Lower leg skin (tissue), 4 donors: ENCODE measurements at regions not wholly inside any gene's neighbourhood (a gene's known extent, or its start where the extent isn't known, plus 50 kb on each side); places are given as distances from the start of the nearest gene placed in this dataset.
A peak's percentile ranks its signal among the peaks of the same experiment; 100 is the strongest.

Experiments
- DNase-seq, 2 donors: peaks; one replicate each; pipeline ENCODE4 v3.0.0-alpha.2; 2019; ENCODE audit warnings: low spot score in 2 of 2
- H3K4me3 ChIP-seq: fragments of 200-600 bp; sonication (generic); 2 replicates; pipeline ENCODE4 v1.5.1; 2017; ENCODE audit warnings: mild to moderate bottlenecking, low read depth; ENCODE audit not compliant: poor library complexity, severe bottlenecking
- POLR2A ChIP-seq, 2 donors: fragments of 450-650 bp; IDR thresholded peaks; one replicate each; pipeline ENCODE4 v1.6.1; 2016 to 2017; ENCODE audit warnings: antibody characterized with exemption in 2 of 2, mild to moderate bottlenecking in 1 of 2, moderate library complexity in 1 of 2
- WGBS, 2 donors: methylation state at CpG; one replicate each; pipeline ENCODE4 v1.1.5; 2018; 5-methylcytosine and 5-hydroxymethylcytosine counted together
- intact Hi-C: fragments of 100-400 bp; cut with DNase I; formaldehyde crosslinking; loops from one replicate; pipeline ENCODE4 v1.15.0; 2023; ENCODE audit warnings: low total_unique reads
- TF ChIP-seq, protein P1 (sequence below), 3 donors: fragments of 450-650 bp; IDR thresholded peaks; one replicate each; pipeline ENCODE4 v1.5.1; 2016; ENCODE audit warnings: antibody characterized with exemption in 3 of 3, mild to moderate bottlenecking in 3 of 3, moderate library complexity in 2 of 3

DNA sequence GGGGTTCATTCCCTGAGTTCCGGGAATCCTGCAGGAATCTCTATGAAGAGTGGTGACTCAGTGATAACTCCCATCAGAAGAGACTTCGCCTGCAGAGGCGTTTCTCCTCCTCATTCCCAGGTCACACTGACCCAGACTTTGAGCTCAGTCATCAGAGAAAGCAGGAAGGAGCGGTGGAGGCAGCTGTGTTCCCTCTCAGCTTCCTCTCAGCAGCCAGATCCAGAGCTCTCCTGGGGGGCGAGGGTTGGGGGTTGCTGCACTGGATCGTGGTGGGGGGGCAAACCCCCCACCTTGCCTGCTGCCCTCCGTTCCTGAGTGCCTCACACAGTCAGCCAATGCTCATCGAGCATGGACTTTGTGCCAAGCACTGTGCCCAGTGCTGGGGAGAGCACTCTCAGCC lies 271.2 kb downstream of the CBLN1 start:
- no peak overlapping the region for H3K4me3 ChIP-seq
- DNase-seq: no peak
- WGBS, 2 donors: 73 to 75% methylated on average over 7 to 8 of the region's 8 CpGs
- no peak for TF ChIP-seq POLR2A (IDR thresholded peaks at IDR 0.05)
- TF ChIP-seq, protein P1, sequence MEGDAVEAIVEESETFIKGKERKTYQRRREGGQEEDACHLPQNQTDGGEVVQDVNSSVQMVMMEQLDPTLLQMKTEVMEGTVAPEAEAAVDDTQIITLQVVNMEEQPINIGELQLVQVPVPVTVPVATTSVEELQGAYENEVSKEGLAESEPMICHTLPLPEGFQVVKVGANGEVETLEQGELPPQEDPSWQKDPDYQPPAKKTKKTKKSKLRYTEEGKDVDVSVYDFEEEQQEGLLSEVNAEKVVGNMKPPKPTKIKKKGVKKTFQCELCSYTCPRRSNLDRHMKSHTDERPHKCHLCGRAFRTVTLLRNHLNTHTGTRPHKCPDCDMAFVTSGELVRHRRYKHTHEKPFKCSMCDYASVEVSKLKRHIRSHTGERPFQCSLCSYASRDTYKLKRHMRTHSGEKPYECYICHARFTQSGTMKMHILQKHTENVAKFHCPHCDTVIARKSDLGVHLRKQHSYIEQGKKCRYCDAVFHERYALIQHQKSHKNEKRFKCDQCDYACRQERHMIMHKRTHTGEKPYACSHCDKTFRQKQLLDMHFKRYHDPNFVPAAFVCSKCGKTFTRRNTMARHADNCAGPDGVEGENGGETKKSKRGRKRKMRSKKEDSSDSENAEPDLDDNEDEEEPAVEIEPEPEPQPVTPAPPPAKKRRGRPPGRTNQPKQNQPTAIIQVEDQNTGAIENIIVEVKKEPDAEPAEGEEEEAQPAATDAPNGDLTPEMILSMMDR (IDR thresholded peaks at IDR 0.05): no peak
- intact Hi-C loops: no loop called here

DNA sequence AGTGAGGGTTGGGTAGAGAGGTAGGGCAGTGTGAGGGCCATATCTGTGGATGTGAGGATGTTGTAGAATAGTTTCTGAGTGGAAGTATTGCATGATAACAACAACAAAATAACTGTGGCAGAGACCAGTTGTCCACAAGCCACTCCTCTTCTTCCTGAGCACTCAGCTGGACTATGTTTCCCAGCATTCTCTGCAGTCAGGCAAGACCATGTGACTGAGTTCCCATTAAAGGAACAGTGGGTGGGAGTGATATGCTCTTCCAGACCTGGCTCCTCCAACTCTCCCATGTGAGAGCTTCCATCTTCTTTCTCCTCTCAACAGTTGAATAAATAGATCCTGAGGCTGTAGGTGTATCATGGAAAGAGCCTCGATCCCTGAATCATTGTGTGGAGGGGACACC lies 272.4 kb downstream of the CBLN1 start:
- DNase-seq: peak in 1 of 2 donors; percentile 12
- TF ChIP-seq POLR2A (IDR thresholded peaks at IDR 0.05): no peak
- TF ChIP-seq, protein P1 (IDR thresholded peaks at IDR 0.05): no peak
- intact Hi-C loops: no loop called here
- 68 to 92% methylated on average over 1 of the region's 1 CpG for WGBS, 2 donors
- no peak overlapping the region for H3K4me3 ChIP-seq

DNA sequence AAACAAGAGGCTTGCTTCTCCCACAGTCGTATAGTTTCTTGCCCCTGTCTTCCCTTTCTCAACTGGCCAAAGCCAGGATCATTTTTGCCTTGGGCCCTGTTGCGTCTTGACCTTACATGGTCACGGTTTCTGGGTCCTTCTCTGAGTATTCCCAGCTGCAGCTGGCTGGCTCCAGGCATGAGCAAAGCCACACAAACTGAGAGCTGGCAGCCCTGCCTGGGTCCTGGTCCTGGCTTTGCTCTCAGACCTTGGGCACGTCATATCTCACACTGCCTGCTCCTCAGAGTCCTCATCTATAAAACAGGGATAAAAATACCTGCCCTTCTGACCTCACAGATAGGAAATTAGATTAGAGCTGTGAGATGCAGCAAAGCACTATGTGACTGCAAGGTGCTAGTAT lies 277.6 kb downstream of the CBLN1 start:
- H3K4me3 ChIP-seq: no peak overlapping the region
- no peak for TF ChIP-seq POLR2A (IDR thresholded peaks at IDR 0.05)
- TF ChIP-seq, protein P1 (IDR thresholded peaks at IDR 0.05): no peak
- peak in 1 of 2 donors; percentile 46 for DNase-seq
- intact Hi-C loops: no loop called here
- 56 to 62% methylated on average over 4 of the region's 4 CpGs for whole genome bisulfite sequencing, 2 donors

DNA sequence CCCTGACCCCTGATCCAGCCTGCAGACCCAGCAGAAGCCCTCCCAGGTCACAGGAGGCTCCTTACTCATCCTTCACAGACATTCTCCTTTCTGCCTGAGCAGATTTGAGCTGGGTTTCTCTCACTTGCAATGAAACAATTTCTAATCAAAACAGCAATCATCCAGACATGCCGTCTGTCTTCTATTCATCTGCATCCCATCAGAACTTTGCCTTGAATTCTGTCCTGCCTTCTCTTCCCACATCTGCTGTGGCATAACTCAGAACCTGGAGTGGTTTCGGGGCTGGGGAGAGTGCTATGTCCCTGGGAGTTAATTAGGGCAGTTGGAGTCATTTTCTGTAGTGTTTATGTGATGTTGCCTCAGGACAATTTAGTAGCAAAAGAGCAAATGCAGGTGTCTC lies 278.6 kb downstream of the CBLN1 start:
- intact Hi-C loops: no loop called here
- peak in 1 of 2 donors; percentile 34 for DNase-seq
- TF ChIP-seq, protein P1 (IDR thresholded peaks at IDR 0.05): no peak
- TF ChIP-seq POLR2A (IDR thresholded peaks at IDR 0.05): no peak
- peak overlapping the region; percentile 1 for H3K4me3 ChIP-seq
- WGBS, 2 donors: 40 to 45% methylated on average over 2 of the region's 2 CpGs

DNA sequence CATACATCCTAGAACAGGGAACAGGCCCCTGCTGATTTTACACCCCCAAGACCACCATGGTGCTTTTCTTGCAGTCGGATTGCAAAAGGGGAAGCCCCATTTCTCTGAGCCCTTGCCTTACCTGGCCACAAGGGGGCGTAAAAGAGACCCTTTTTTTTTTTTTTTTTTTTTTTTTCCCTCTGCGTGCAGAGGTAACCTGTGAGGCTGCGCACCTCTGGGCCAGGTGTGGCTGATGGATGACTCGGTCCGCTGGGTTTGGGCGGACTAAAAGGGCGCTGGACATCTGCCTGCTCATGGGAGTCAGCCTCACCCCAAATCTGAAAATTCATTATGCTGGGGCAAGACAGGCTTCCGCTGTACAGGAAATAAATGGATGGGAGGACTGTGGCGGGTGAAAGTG lies 281.0 kb downstream of the CBLN1 start:
- intact Hi-C loops: no loop called here
- DNase-seq: peak in 1 of 2 donors; percentile 26

DNA sequence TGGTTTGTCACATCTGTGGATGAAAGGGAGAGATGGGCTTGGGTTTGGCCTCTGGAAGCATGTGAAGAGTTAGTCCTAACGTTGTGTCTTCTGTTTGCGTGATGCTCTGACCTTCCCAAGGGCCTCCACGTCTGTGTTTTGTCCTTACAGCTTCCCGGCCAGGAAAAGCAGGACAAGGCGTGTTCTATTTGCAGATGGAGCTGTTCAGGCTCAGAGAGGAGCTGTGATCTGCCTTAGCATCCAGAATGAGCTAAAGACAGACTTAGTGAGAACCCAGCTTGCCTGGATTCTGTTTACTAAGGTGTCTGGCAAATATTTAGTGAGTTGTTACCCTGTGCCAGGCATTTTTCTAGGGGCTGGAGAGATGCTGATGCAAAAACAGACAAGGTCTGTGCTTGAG lies 282.1 kb downstream of the CBLN1 start:
- TF ChIP-seq, protein P1 (IDR thresholded peaks at IDR 0.05): no peak
- no peak for TF ChIP-seq POLR2A (IDR thresholded peaks at IDR 0.05)
- DNase-seq: peak in 1 of 2 donors; percentile 40
- intact Hi-C loops: no loop called here
- WGBS, 2 donors: 26 to 33% methylated on average over 5 of the region's 5 CpGs
- no peak overlapping the region for H3K4me3 ChIP-seq

More for the DNA sequence above, 281.0 kb downstream of the CBLN1 start:
- TF ChIP-seq, protein P1 (IDR thresholded peaks at IDR 0.05): no peak
- TF ChIP-seq POLR2A (IDR thresholded peaks at IDR 0.05): no peak
- no peak overlapping the region for H3K4me3 ChIP-seq
- 23 to 30% methylated on average over 10 of the region's 10 CpGs for WGBS, 2 donors
